Caco-2 (cell line): ENCODE measurements at regions not wholly inside any gene's neighbourhood (a gene's known extent, or its start where the extent isn't known, plus 50 kb on each side); places are given as distances from the start of the nearest gene placed in this dataset.
"Not testable (repeated sequence)": the region's sequence is repeated elsewhere in the genome, so short reads cannot be mapped to it uniquely, and the experiment has no call there.

ENCODE experiments used
- BruUV-seq: library from RNA; stranded (reverse); fragments of 400-500 nt; replicated peaks from 2 replicates; lab custom pipeline; 2021; lab: Mats Ljungman, UMichigan
- CTCF ChIA-PET: fragments of 300-600 bp; sonication (Branson Sonifier 250); formaldehyde crosslinking; loops from one replicate; lab custom pipeline; 2022; ENCODE audit warnings: antibody characterized with exemption; lab: Charles Lee
- POLR2A ChIA-PET: fragments of 300-600 bp; sonication (Branson Sonifier 250); formaldehyde crosslinking; loops from one replicate; lab custom pipeline; 2022; ENCODE audit warnings: antibody characterized with exemption; lab: Charles Lee
- DNase-seq, 2 experiments: peaks; one replicate each; pipeline versions ENCODE4 v3.0.0 to v3.0.0-alpha.2; 2020 to 2022
- H3K27me3 ChIP-seq: replicated peaks from 2 replicates; pipeline ENCODE4 v1.6.0; 2011; ENCODE audit warnings: low read length; ENCODE audit not compliant: control insufficient read depth, insufficient read depth
- H3K36me3 ChIP-seq: 2 replicates; pipeline ENCODE4 v1.5.1; 2011; ENCODE audit warnings: low read length; ENCODE audit not compliant: control insufficient read depth, insufficient read depth
- H3K4me1 ChIP-seq: fragments of 250-450 bp; sonication (Bioruptor Pico); 2 replicates; pipeline ENCODE4 v1.5.1; 2020; ENCODE audit warnings: mild to moderate bottlenecking
- H3K4me3 ChIP-seq: 2 replicates; pipeline ENCODE4 v1.5.1; 2011; ENCODE audit warnings: low read depth, mild to moderate bottlenecking, control low read depth, low read length
- H3K9me3 ChIP-seq: fragments of 250-450 bp; sonication (Bioruptor Pico); 2 replicates; pipeline ENCODE4 v1.5.1; 2020; ENCODE audit warnings: mild to moderate bottlenecking, moderate library complexity
- H3K27ac Mint-ChIP-seq: one replicate; pipeline ENCODE4 v1.8.0; 2022; ENCODE audit warnings: mixed read lengths; ENCODE audit not compliant: unreplicated experiment
- H3K27me3 Mint-ChIP-seq: one replicate; pipeline ENCODE4 v1.8.0; 2022; ENCODE audit warnings: mixed read lengths; ENCODE audit not compliant: insufficient read depth, unreplicated experiment
- H3K36me3 Mint-ChIP-seq: one replicate; pipeline ENCODE4 v1.8.0; 2022; ENCODE audit warnings: mild to moderate bottlenecking, mixed read lengths; ENCODE audit not compliant: insufficient read depth, unreplicated experiment
- H3K4me1 Mint-ChIP-seq: one replicate; pipeline ENCODE4 v1.8.0; 2022; ENCODE audit warnings: low read depth, mixed read lengths; ENCODE audit not compliant: unreplicated experiment
- H3K4me3 Mint-ChIP-seq: one replicate; pipeline ENCODE4 v1.8.0; 2022; ENCODE audit warnings: mild to moderate bottlenecking, moderate library complexity, mixed read lengths; ENCODE audit not compliant: unreplicated experiment
- H3K9me3 Mint-ChIP-seq: one replicate; pipeline ENCODE4 v1.8.0; 2022; ENCODE audit warnings: mixed read lengths; ENCODE audit not compliant: unreplicated experiment
- intact Hi-C: fragments of 100-400 bp; cut with micrococcal nuclease; formaldehyde crosslinking; loops from one replicate; pipeline ENCODE4 v1.10.0; 2022; ENCODE audit not compliant: unreplicated experiment
- TF ChIP-seq, protein P1 (sequence below), 2 experiments: fragments of 200-600 bp in 1 of 2; IDR thresholded peaks; 1 replicate in 1 of 2; 2 replicates in 1 of 2; pipeline versions ENCODE4 v1.5.1 to v1.8.0; 2011 to 2022; ENCODE audit warnings: antibody characterized with exemption in 1 of 2, control low read depth in 1 of 2, inconsistent platforms in 1 of 2, low read depth in 1 of 2, low read length in 1 of 2, mild to moderate bottlenecking in 1 of 2, moderate library complexity in 1 of 2; ENCODE audit not compliant: insufficient read depth in 1 of 2, severe bottlenecking in 1 of 2, unreplicated experiment in 1 of 2

DNA sequence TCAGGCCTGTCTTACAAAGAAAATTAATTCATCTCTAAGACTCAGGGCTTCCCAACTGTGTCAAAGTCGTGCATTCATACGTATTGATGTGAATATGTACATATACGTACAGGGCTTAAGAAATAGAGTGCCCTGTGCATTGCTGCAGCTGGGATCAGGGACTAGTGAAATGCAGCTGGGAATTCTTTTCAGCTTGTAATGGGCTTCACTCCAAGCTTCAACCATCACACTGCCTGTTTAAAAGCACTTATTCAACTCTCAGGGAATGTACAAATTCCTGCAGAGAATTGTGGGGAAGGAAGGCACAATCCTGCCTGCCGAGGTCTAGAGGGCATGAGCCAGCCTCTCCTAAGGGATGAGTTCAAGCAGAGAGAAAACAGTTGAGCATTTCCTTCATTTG lies 59.6 kb upstream of the MAN2A1 start:
- no TSS peak for BruUV-seq
- DNase-seq: no peak
- intact Hi-C loops: no loop called here
- H3K27me3 Mint-ChIP-seq: peaks cover 6% of the 10 kb centered on the region
- Histone ChIP-seq H3K27me3 (no peaks in the 10 kb centered on the region), H3K9me3 (no peaks in the 10 kb centered on the region), H3K36me3 (no peaks in the 10 kb centered on the region), H3K4me1 (no peaks in the 10 kb centered on the region), H3K4me3 (no peak overlapping the region)
- ChIA-PET CTCF (no interaction called here), POLR2A (no interaction called here)
- H3K9me3 Mint-ChIP-seq: no peaks in the 10 kb centered on the region
- TF ChIP-seq, protein P1, sequence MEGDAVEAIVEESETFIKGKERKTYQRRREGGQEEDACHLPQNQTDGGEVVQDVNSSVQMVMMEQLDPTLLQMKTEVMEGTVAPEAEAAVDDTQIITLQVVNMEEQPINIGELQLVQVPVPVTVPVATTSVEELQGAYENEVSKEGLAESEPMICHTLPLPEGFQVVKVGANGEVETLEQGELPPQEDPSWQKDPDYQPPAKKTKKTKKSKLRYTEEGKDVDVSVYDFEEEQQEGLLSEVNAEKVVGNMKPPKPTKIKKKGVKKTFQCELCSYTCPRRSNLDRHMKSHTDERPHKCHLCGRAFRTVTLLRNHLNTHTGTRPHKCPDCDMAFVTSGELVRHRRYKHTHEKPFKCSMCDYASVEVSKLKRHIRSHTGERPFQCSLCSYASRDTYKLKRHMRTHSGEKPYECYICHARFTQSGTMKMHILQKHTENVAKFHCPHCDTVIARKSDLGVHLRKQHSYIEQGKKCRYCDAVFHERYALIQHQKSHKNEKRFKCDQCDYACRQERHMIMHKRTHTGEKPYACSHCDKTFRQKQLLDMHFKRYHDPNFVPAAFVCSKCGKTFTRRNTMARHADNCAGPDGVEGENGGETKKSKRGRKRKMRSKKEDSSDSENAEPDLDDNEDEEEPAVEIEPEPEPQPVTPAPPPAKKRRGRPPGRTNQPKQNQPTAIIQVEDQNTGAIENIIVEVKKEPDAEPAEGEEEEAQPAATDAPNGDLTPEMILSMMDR (IDR thresholded peaks at IDR 0.05; ENCODE audit: insufficient read depth in 1 of 2, low read depth in 1 of 2, low read length in 1 of 2, severe bottlenecking in 1 of 2, unreplicated experiment in 1 of 2): no peak
- no peaks in the 10 kb centered on the region for H3K4me1 Mint-ChIP-seq
- no peak overlapping the region for H3K4me3 Mint-ChIP-seq
- no peak overlapping the region for H3K27ac Mint-ChIP-seq
- no peaks in the 10 kb centered on the region for H3K36me3 Mint-ChIP-seq

DNA sequence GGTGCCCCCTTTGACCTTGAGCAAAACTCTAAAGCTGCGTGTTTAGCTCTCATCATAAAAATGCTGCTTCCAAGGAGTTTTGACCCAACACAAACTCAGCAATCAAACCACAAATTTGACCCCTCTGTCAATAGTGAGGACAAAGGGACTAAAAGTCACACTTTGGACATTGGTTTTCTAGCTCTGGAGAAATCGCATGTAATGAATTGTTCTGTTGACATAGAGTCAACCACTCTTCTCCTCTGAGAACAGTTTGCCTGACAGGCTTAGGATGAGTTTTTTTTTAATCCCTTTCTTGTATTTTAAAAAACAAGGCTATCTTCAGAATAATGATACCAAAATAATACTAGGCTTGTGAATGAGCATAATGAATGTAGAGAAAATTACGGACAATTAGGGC lies 61.1 kb upstream of the MAN2A1 start:
- no peaks in the 10 kb centered on the region for H3K36me3 ChIP-seq
- Mint-ChIP-seq H3K27ac (no peak overlapping the region), H3K27me3 (peaks cover 10% of the 10 kb centered on the region), H3K4me3 (no peak overlapping the region), H3K36me3 (no peaks in the 10 kb centered on the region), H3K9me3 (no peaks in the 10 kb centered on the region), H3K4me1 (no peaks in the 10 kb centered on the region)
- H3K4me1 ChIP-seq: no peaks in the 10 kb centered on the region
- ChIA-PET CTCF (no interaction called here), POLR2A (no interaction called here)
- no peaks in the 10 kb centered on the region for H3K9me3 ChIP-seq
- intact Hi-C loops: no loop called here
- no peaks in the 10 kb centered on the region for H3K27me3 ChIP-seq
- no TSS peak for BruUV-seq
- DNase-seq: no peak
- TF ChIP-seq, protein P1 (IDR thresholded peaks at IDR 0.05; ENCODE audit: insufficient read depth in 1 of 2, low read depth in 1 of 2, low read length in 1 of 2, severe bottlenecking in 1 of 2, unreplicated experiment in 1 of 2): no peak
- H3K4me3 ChIP-seq: no peak overlapping the region

DNA sequence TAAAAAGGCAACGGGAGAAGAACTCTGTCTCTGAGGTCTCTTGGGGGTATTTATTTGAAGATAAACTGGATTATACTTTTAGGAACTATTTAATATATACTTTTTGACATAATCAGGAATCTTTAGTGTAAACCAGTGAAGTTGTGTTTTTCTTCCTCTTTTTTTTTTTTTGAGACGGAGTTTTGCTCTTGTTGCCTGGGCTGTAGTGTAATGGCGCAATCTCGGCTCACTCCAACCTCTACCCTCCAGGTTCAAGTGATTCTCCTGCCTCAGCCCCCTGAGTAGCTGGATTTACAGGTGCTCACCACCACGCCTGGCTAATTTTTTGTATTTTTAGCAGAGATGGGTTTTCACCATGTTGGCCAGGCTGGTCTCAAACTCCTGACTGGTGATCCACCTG lies 68.5 kb upstream of the MAN2A1 start:
- BruUV-seq, intact Hi-C loops, H3K27me3 ChIP-seq, H3K4me1 Mint-ChIP-seq, H3K36me3 Mint-ChIP-seq, H3K9me3 ChIP-seq, CTCF ChIA-PET, POLR2A ChIA-PET, H3K27ac Mint-ChIP-seq, H3K9me3 Mint-ChIP-seq, H3K4me3 ChIP-seq, H3K4me1 ChIP-seq, H3K36me3 ChIP-seq, H3K27me3 Mint-ChIP-seq, H3K4me3 Mint-ChIP-seq, DNase-seq: not testable (repeated sequence)

DNA sequence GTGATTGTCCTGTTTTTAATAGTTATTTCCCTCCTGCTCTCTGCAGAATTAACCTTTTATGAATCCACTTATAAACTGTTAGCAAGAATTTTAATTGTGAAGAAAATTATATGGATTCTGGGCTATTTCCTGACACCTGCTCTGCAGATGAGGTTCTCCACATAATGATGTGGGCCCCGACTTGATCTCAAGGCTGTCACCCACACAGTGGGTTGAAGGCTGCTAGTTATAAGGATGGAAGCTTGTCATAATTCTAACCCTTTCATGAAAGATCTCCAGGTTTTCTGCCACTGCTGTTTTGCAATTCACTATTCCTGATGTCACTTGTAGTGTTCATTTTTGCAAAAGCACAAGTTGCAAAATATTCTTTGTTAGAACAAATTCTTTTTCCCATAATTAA lies 69.1 kb upstream of the MAN2A1 start:
- Histone ChIP-seq H3K4me1 (no peaks in the 10 kb centered on the region), H3K4me3 (no peak overlapping the region), H3K27me3 (no peaks in the 10 kb centered on the region; the same call in 1 of the 2 replicates), H3K9me3 (no peaks in the 10 kb centered on the region), H3K36me3 (no peaks in the 10 kb centered on the region)
- CTCF ChIA-PET: no interaction called here
- Mint-ChIP-seq H3K27me3 (peaks cover 4% of the 10 kb centered on the region), H3K4me1 (no peaks in the 10 kb centered on the region), H3K4me3 (no peak overlapping the region), H3K9me3 (no peaks in the 10 kb centered on the region), H3K36me3 (no peaks in the 10 kb centered on the region), H3K27ac (no peak overlapping the region)
- no peak for DNase-seq
- TF ChIP-seq, protein P1 (IDR thresholded peaks at IDR 0.05; ENCODE audit: insufficient read depth in 1 of 2, low read depth in 1 of 2, low read length in 1 of 2, severe bottlenecking in 1 of 2, unreplicated experiment in 1 of 2): no peak
- POLR2A ChIA-PET: no interaction called here
- BruUV-seq: no TSS peak
- intact Hi-C loops: no loop called here
